CD4-positive, alpha-beta T cell treated with Interleukin-15 for 4 hours (primary cell): ENCODE measurements at regions not wholly inside any gene's neighbourhood (a gene's known extent, or its start where the extent isn't known, plus 50 kb on each side); places are given as distances from the start of the nearest gene placed in this dataset.

Experiments used
- DNase-seq: peaks from one replicate; pipeline ENCODE4 v3.0.0-alpha.2; 2020; ENCODE audit warnings: low spot score

DNA sequence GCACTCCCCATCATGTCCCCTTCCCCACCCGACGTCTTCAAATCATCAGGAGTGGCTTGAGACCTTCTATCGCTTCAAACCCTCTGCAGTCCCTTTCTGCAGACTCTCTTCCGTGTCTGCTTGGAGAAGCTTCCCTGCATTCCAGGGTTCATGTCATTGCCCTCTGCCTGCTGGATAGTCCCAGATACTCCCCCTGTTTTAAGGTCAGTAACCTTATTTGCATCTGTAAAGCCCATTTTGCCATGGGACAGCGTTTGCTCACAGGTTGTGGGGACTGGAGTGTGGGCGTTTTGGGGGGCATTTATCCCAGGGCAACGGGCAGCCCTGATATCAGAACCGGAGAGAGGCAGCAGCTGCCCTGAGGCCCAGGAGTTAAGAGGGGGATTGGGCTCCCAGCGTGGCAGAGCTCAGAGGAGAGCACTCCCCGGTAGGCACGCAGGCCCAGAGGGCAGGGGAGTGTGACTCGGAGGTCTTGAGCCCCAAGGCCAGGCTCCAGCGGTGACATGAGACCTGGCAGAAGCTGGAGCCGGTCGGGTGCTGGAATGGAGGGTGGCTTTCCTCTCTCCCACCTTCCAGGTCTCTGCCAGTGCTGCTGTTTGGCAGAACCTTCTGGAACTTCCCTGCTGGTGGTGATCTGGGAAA, 73.8 kb downstream of the RTP5 start:
- DNase-seq = no peak

DNA sequence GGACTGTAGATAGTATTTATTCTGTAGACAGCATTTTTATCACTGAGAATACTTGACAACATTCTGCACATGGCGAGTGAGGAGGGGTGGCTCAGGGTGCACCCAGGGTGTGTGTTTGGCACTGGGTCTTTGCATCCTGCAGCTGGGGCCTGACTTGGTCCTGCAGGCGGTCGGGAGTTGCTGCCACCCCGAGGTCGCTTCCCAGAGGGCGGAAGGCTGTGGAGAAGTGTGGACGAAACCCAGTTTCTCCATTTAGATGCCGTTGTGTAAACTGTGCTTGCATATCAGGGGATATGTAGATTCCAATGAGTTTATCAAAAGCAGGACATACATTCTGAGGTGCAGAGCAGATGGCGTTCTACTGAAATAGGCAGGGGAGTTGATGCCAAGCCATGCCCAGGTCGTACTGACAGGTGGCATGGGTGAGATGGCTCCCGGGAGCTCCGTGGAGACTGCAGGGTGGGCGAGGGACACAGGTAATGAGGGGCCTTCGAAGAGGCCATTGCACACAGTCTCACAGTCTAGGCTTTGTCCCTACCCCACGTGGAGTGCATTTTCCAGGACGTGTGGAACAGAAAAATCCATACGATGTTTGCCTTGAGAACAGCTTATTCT, 74.5 kb downstream of the RTP5 start:
- no peak for DNase-seq

DNA sequence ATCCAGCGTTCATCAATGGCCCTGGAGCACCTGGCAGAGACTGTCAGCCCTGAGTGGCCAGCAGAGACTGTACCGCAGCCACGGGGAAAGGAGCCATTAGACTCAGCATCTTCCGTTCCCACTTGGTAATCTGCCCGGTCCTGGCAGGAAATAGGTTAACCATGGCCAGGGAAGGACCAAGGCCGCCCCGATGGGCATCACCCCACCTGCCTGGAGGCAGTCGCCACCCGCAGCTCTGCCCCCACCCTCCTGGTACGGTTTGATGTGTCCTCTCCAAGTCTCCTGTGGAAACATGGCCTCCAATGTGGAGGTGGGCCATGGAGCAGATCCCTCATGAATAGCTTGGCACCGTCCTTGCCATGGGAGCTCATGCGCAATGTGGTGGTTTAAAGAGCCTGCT, 75.3 kb downstream of the RTP5 start:
- no peak for DNase-seq

DNA sequence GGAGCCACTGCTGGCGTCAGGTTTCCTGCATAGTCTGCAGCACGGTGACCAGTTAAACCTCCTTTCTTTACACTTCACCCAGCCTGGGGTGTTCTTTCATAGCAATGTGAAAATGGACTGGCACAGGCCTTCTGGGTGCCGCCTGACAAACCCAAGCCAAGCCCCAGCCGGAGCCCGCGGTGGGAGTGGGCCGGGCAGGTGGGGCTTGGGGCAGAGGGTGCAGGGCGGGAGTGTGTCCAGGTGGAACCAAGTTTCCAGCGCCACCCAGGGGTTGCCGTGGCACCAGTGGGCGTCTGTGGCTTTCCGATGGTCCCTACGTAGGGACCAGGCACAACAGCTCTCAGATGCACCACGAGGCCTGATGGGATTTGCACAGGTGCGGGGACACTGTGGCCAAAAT, 75.8 kb downstream of the RTP5 start:
- no peak for DNase-seq

DNA sequence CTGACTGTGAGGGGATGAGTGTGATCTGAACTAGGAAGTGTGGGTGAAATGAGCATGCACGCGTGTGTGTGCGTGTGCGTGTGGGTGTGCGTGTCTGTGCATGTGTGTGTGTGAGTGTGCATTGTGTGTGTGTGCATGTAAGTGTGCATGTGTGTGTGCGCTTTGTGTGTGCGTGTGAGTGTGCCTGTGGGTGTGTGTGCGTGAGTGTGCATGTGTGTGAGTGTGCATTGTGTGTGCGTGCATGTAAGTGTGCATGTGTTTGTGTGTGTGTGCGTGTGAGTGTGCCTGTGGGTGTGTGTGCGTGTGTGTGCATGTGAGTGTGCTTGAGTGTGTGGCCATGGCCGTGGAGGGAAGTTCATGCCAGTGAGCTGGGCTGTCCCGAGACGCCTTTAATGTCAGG, 76.3 kb downstream of the RTP5 start:
- no peak for DNase-seq

DNA sequence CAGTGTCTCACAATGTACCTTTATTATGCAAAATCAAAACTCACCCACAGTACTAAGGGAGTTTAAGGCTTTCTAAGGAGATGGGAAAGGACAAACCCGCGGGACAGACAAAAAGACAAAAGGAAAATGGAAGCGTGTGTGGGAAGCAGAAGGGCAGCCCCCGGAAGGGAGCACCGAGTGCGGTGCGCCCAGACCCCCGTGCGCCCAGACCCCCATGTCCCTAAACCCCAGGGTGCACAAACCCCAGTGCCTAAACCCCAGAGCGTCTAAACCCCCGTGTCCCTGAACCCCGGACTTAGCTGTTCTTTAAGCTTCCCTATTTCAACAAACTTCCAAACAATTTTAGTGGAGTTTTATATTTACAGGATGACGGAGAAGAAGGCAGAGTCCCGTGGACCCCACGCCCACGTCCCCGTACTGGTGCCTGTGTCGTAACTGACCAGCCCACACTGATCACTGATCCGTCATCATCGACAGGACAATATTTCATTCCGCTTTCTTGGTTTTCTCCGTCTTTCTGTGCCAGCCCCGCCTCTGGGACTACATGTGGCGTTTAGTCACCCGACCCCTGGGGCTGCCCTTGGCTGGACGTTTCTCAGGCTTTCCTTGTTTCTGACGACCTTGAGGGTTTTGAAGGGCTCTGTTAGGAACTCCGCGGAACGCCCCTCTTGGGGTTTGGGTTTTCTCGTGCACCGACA, 76.9 kb downstream of the RTP5 start:
- no peak for DNase-seq

DNA sequence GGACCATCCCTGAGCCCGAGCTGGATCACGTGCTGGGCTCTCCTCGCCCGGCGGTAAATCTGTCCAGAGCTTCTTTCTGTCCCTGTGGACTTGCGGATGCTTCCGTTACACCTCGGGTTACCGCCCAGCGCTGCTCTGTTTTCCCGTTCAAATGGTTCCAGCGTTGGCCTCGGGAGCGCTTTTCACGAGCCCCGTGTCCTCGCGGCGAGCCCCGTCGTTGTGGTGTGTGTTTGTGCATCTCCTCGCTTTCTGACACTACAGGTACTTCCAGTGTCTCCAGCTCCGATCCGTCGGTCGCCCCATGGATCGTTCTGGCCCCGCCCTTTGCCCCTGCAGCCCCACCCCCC, 77.4 kb downstream of the RTP5 start:
- no peak for DNase-seq

DNA sequence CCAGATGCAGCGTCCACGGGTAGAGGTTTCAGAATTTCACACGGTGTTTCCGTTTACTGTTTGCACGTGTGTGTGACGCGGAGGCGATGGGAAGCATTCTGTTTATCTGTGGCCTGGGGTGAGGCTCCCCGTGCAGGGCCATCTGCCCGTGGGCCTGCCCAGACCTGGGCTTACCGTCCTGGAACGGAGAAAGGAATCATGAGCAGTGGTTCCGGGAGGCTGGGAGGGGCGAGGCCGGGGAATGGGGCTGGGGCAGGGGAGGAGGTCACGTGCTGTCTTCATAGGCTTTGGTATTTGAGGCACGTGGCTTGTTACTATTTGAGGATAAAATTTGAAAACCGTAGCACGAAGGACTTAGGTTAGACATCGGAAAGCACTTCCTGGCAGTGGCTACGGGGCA, 77.9 kb downstream of the RTP5 start:
- DNase-seq = no peak

DNA sequence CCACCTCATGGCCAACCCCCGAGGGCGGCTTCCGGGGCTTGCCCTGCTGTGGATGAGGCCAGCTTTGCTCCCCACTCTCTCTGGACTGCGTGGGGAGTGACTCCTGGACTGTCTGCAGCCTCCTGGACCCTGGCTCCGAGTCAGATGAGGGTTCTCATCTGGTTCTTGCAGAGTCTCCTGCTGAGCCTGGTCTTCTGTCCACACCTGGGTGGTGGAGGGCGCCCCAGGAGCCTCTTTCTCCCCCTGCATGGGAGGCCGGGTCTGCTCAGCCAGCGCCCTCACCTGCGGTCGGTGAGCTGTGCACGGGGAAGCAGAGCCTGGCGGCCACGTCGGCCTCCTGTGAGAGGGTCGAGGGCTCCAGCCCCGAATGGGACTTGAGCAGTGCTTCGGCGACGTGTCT, 78.3 kb downstream of the RTP5 start:
- DNase-seq = no peak

DNA sequence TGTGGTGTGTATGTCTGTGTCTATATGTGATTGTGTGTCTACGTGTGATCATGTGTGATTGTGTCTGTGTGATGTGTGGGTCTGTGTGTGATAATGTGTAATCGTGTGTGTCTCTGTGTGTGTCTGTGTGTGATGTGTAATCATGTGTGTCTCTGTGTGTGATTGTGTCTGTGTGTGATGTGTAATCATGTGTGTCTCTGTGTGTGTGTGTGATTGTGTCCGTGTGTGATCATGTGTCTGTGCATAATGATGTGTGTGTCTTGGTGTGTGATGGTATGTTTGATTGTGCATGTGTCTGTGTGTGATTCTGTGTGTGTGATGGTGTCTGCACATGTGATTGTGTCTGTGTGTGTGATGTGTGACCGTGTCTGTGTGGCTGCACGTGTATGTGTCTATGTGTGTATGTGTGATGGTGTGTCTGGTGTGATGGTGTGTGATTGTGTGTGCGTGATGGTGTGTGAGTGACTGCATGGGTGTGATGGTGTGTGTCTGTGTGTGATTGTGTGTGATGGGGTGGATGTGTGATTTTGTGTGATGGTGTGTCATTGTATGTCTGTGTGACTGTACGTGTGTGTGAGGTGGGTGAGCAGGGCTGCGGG, 78.9 kb downstream of the RTP5 start:
- no peak for DNase-seq

DNA sequence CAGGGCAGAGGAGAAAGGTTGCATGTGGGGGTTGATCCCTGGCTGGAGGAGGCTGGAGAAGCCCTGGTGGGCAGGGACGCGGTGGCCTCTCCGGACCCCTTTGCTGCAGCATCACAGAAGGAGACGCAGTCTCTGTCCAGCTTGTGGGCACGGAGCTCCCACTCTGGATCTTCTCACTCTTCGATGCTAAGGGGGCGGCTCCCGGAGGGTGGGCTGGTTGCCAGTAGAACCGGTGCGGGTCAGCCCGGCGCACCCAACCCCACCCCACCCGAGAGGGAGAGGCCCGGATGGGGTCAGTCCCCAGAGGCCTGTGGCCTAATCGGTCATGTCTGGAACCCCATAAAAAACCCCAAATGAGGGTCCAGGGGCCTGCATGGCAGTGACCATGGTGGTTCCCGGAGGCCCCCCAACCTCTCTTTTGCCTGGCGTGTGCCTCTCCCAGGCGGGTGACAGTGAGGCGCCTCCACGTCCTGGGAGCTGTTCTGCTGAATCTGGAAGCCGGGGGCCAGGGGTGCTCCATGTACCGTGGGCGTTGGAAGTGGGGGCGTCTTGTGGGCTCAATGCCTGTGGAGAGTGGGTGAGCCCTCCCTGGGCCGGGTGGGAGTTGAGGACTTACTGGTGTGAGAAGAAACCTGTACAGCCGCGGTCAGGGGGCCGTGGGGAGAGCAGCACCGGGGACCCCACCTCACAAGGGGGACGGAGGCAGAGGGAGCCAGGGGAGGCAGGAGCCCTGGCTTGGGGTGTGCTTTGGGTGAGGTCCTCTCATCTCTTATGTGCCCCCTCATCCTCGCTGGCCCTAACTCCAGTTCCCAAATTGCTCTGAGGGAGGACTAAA, 79.6 kb downstream of the RTP5 start:
- DNase-seq = no peak

DNA sequence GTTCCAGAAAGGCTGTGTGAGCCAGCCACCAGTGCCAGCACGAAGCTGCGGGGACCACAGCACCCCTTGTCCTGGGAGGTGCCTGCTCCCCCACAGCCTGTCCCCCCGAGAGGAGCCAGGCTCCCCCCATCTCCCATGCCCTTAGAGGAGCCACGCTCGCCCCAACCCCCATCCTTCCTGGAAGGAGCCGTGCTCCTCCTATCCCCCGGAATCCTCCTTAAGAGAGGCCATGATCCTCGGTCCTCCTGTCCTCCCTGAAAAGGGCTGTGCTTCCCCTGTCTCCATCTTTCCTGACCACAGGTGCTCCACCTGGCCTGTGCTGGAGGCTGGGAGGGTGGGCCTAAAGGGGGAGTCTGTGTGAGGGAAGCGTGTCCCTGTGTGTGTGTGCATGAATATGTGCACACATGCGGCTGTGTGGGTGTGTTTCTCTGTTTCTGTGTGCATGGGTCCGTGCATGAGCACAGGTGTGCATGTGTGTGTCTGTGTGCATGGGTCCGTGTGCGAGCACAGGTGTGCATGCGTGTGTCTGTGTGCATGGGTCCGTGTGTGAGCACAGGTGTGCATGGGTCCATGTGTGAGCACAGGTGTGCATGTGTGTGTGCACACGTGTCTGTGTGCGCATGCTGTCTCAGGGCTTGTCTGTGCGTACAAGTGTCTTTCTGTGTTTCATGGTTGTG, 80.3 kb downstream of the RTP5 start:
- DNase-seq = no peak

DNA sequence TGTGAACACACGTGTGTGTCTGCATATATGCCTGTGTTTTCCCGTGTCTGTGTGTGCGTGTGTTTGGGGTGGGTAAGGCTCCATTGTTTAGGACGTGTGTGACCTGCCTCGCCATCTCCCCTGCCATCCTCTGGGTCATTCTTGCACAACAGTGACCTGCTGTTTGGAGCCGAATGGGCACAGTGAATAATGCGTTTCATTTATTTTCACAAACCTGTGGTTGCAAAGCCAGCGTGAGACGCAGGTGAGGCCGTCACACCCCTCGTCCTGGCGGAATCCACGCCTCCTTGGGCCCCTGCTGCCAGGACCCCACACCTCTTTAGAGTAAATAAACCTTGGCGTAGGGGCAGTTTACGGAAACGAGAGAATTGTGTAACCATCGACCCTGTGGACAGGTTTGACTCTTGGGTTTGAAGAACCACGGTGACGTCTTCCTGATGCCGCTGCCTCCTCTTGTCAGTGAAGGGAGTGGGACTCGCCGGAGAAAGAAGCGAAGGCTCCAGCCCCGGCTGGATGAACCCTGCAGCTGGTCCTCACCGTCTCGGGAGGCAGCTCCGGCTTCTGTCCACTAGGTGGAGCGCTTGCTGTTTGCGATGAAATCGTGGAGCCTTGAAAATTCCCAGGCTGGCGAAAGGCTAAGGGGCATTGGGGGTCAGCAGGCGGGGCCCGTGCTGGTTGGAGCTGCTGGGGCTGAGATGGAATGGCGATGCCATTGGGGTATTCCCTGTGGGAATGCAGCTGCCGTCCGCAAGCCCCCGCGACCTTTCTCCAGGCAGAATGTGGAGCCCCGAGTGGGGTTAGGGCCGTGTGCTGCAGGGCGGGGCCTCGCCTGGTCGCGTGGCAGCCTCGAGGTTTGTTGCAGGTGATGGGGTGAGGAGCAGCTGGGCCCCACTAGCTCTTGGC, 81.1 kb downstream of the RTP5 start:
- DNase-seq = peak; percentile 55

DNA sequence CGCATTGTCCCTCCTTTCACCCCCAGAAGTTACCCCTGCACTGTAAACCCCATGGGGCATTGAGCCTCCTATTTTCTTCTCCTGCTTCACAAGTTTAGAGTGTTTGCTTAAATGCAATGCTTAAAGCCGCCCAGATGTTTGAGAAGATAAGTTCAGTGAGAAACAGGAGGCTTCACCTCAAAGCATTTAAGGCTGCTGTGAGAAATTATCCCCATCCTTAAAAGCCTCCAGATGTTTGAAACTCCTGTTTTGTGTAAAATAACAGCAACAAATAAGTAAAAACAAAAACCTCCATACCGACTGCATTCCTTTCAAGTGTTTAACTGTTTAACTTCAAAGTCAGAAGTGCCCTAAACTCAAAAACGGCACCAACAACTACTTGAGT, 81.8 kb downstream of the RTP5 start:
- no peak for DNase-seq

DNA sequence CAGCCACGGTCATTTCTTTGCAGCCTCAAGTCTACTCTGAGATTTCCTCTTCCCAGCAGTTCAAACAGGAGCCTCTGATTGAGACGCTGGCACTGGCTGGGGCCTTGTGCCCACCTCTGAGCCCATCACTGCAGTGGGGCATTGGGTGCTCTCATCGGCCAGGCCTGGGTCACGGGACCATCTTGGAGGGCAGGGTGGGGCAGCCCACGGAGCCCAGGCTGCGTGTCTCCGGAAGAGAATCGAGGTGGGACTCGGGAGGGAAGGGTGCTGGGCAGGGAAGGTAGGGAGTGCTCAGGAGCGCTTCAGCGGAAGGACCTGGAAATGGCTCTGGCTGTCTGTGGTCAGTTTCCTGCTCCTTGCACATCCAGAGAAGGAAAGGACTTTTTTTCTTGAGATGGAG, 82.4 kb downstream of the RTP5 start:
- DNase-seq = no peak

DNA sequence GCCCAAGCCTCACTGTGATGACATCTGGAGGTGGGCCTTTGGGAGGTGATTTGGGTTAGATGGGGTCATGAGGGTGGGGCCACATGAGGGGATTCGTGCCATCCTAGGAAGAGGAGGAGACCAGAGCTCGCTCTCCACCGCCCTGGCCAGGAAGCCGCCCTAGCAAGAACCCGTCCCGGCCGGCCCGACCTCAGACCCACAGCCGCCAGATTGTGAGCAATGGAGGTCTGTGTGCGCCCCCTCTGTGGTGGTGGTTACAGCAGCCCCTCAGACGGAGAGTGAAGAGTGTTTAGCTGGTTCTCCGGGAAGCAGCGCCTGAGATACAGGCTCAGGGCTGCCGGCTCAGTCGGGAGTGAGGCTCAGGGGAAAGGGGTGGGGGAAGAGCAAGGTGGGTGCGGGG, 83.3 kb downstream of the RTP5 start:
- no peak for DNase-seq

DNA sequence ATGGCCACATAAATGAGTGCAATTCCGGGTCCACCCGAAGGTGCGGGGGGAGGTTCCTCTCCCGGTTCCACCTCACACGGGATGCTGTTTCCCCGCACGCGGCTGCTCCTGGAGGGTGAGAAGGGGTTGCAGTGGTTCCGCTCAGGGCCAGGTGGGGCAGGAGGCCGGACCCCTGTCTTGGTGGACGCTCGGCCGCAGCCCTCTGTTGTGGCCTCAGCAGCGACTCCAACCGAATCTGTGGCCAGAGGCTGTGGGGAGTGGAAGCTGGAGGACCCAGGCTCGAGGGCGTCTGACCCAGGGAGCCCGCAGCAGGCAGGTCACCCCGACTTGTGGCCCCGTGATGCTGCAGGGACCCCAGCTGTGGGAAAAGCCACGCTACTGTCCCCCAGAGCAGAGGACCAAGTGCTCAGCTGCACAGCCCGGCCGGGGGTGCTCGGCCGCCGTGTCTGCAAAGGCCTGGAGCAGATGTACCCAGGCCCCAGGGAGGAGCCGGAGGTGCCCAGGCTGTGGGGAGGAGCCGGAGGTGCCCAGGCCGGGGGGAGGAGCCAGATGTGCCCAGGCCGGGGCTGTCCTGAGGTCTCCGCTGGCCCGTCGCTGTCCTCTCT, 83.9 kb downstream of the RTP5 start:
- no peak for DNase-seq

DNA sequence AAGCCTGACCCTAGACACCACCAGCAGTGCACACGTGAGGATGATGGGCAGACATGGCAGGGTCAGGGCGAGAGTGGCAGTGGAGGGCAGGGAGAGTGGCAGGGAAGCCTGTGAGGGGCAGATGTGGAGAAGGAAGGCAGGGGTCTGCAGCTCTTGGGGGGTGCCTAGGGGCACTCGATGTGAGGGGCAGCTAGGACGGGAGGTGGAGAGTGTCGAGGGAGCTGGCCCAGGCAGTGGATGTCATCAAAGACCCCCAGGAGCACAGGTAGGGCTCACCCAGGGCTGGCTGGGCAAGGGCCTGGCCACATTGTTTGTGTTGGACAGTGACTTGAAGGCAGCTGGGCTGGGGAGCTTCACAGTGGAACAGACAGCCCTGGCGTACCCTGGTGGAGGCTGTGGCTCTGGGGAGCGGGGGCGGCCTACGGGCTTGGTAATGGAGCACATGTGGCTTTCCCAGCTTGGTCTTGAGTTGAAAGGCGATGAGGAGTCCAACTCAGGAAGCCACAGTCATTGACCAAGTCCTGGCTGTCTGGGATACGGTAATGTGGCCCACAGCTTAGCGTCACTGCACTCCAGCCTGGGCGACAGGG, 87.1 kb downstream of the RTP5 start:
- DNase-seq = no peak

DNA sequence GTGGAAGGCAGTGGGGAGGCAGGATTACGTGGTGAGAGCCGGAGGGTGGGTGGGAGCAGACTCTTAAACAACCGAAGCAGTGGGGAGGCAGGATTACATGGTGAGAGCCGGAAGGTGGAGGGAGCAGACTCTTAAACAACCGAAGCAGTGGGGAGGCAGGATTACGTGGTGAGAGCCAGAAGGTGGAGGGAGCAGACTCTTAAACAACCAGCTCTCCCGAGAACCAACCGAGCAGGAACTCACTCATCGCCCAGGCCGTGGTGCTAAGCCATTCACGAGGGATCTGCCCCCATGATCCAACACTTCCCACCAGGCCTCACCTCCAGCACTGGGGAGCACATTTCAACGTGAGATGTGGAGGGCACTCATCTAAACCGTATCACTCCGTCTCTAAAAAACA, 87.7 kb downstream of the RTP5 start:
- no peak for DNase-seq
